HCT116 (cell line): ENCODE measurements at regions not wholly inside any gene's neighbourhood (a gene's known extent, or its start where the extent isn't known, plus 50 kb on each side); places are given as distances from the start of the nearest gene placed in this dataset.
"Not testable (repeated sequence)": the region's sequence is repeated elsewhere in the genome, so short reads cannot be mapped to it uniquely, and the experiment has no call there.

ENCODE experiments used
- ATAC-seq: fragments of 200-7000 bp; cut with Tn5 transposase; 2 replicates; pipeline ENCODE4 v1.9.1; 2020; ENCODE audit warnings: mild to moderate bottlenecking, moderate library complexity
- BruUV-seq: library from RNA; stranded (reverse); fragments of 400-500 nt; replicated peaks from 2 replicates; lab custom pipeline; 2021; lab: Mats Ljungman, UMichigan
- CTCF ChIA-PET: fragments of 300-600 bp; sonication (Branson Sonifier 250); formaldehyde crosslinking; loops from one replicate; lab custom pipeline; 2021; ENCODE audit warnings: antibody characterized with exemption; lab: Charles Lee
- POLR2A ChIA-PET: fragments of 300-600, 350-600 bp; sonication (Branson Sonifier 250); formaldehyde crosslinking; loops from one replicate; lab custom pipeline; 2021; ENCODE audit warnings: antibody characterized with exemption; lab: Charles Lee
- RAD21 ChIA-PET, 2 experiments: fragments of 300-600 bp; sonication (Branson Sonifier 250); formaldehyde crosslinking; loops; one replicate each; lab custom pipeline; 2023; ENCODE audit warnings: low total read pairs in 2 of 2; ENCODE audit not compliant: uncharacterized antibody in 2 of 2, unreplicated experiment in 2 of 2, low non-redundant PET in 1 of 2; lab: Charles Lee
- DNase-seq: peaks from one replicate; pipeline ENCODE4 v3.0.0-alpha.2; 2010; ENCODE audit warnings: low read depth, low spot score
- H2AFZ ChIP-seq: fragments of 200-600 bp; shearing (Covaris generic), sonication (generic); 2 replicates; pipeline ENCODE4 v1.6.1; 2017; ENCODE audit warnings: low read depth, mixed run types, mixed read lengths, antibody characterized with exemption, low read length; ENCODE audit not compliant: poor library complexity, severe bottlenecking
- H3K27ac ChIP-seq: 2 replicates; pipeline ENCODE4 v1.5.1; 2012; ENCODE audit warnings: low read depth, low read length
- H3K27me3 ChIP-seq: fragments of 200-600 bp; sonication (generic); 2 replicates; pipeline ENCODE4 v1.6.1; 2016; ENCODE audit warnings: mixed run types, low read length, mixed read lengths; ENCODE audit not compliant: insufficient read depth
- H3K36me3 ChIP-seq, 2 experiments: fragments of 200-500 bp in 1 of 2; fragments of 200-600 bp in 1 of 2; sonication (Bioruptor generic) in 1 of 2; sonication (generic) in 1 of 2; 2 replicates each; pipeline versions ENCODE4 v1.5.1 to v1.6.1; 2014 to 2016; ENCODE audit warnings: low read length in 2 of 2, inconsistent platforms in 1 of 2, mixed read lengths in 1 of 2, mixed run types in 1 of 2; ENCODE audit not compliant: insufficient read depth in 2 of 2, control insufficient read depth in 1 of 2
- H3K4me1 ChIP-seq, 2 experiments: fragments of 200-600 bp in 1 of 2; sonication (generic) in 1 of 2; 2 replicates each; pipeline versions ENCODE4 v1.5.1 to v1.6.1; 2012 to 2017; ENCODE audit warnings: low read length in 2 of 2, inconsistent platforms in 1 of 2, mild to moderate bottlenecking in 1 of 2, mixed read lengths in 1 of 2, mixed run types in 1 of 2, moderate library complexity in 1 of 2; ENCODE audit not compliant: insufficient read depth in 2 of 2, control insufficient read depth in 1 of 2
- H3K4me2 ChIP-seq: fragments of 200-600 bp; sonication (generic); 2 replicates; pipeline ENCODE4 v1.6.1; 2017; ENCODE audit warnings: mixed run types, low read length, mixed read lengths
- H3K4me3 ChIP-seq, 2 experiments: fragments of 200-600 bp in 1 of 2; sonication (generic) in 1 of 2; replicated peaks in 1 of 2; 2 replicates each; pipeline ENCODE4 v1.5.1; 2011 to 2016; ENCODE audit warnings: low read length in 2 of 2, control low read depth in 1 of 2, low read depth in 1 of 2, mild to moderate bottlenecking in 1 of 2, mixed read lengths in 1 of 2, mixed run types in 1 of 2
- H3K79me2 ChIP-seq: fragments of 200-600 bp; sonication (generic); 2 replicates; pipeline ENCODE4 v1.6.1; 2017; ENCODE audit warnings: mild to moderate bottlenecking, mixed run types, low read length, moderate library complexity, mixed read lengths; ENCODE audit not compliant: insufficient read depth
- H3K9ac ChIP-seq: fragments of 200-600 bp; sonication (generic); 2 replicates; pipeline ENCODE4 v1.6.1; 2016; ENCODE audit warnings: low read length, mixed read lengths
- H3K9me2 ChIP-seq: fragments of 200-600 bp; sonication (generic), shearing (Covaris generic); 2 replicates; pipeline ENCODE4 v1.6.1; 2017; ENCODE audit warnings: mixed run types, mild to moderate bottlenecking, moderate library complexity; ENCODE audit not compliant: insufficient read depth
- H3K9me3 ChIP-seq, 2 experiments: fragments of 200-500 bp in 1 of 2; fragments of 200-600 bp in 1 of 2; sonication (Bioruptor generic) in 1 of 2; sonication (generic) in 1 of 2; 2 replicates each; pipeline ENCODE4 v1.6.1; 2014 to 2017; ENCODE audit warnings: low read length in 2 of 2, mixed read lengths in 2 of 2, inconsistent platforms in 1 of 2, low read depth in 1 of 2, mild to moderate bottlenecking in 1 of 2, mixed run types in 1 of 2, moderate library complexity in 1 of 2; ENCODE audit not compliant: control insufficient read depth in 1 of 2, insufficient read depth in 1 of 2
- H4K20me1 ChIP-seq: fragments of 200-600 bp; sonication (generic), shearing (Covaris generic); 2 replicates; pipeline ENCODE4 v1.6.1; 2017; ENCODE audit warnings: mixed run types, mild to moderate bottlenecking, moderate library complexity; ENCODE audit not compliant: insufficient read depth
- EZH2 ChIP-seq: fragments of 200-600 bp; sonication (generic); IDR thresholded peaks from 2 replicates; pipeline ENCODE4 v1.6.1; 2017; ENCODE audit warnings: antibody characterized with exemption, mixed run types
- intact Hi-C: fragments of 100-400 bp; cut with micrococcal nuclease; formaldehyde crosslinking; loops from 2 replicates; pipeline ENCODE4 v1.10.0; 2022

DNA sequence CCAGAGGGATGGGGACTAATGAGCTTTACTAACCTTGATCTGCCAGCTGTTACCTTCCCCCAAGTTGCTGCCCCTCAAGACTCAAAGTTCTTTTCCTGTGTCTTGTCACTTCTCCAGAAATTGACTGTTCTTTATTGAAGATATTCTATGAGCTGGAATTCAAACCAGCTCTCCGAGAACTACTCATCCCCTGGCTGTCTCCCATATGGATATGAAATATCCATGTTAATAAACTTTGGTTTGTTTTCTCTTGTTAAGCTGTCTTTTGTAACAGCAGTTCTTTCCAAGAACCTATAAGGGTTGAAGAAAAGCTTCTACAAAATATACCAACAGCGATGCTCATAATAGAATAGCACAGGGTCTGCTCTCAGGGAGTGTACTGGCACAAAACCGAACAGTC lies 77.0 kb downstream of the CAMK2N1 start:
- ATAC-seq = no peak
- BruUV-seq = no TSS peak
- intact Hi-C loops = no loop called here
- RAD21 ChIA-PET = no interaction called here
- POLR2A ChIA-PET = no interaction called here
- Histone ChIP-seq H3K27me3 (no peaks in the 10 kb centered on the region), H3K4me2 (no peak overlapping the region), H3K9me3 (no peaks in the 10 kb centered on the region), H3K9me2 (no peaks in the 10 kb centered on the region), H3K4me3 (no peak overlapping the region), H3K9ac (no peak overlapping the region), H2AFZ (no peak overlapping the region), H3K4me1 (peaks cover 0 to 12% of the 10 kb centered on the region in 2 experiments; a peak in 2 of 4 replicates), H3K79me2 (no peaks in the 10 kb centered on the region), H3K36me3 (no peaks in the 10 kb centered on the region), H4K20me1 (no peaks in the 10 kb centered on the region), H3K27ac (no peak overlapping the region)
- CTCF ChIA-PET = no interaction called here
- no peak for TF ChIP-seq EZH2
- DNase-seq = no peak

DNA sequence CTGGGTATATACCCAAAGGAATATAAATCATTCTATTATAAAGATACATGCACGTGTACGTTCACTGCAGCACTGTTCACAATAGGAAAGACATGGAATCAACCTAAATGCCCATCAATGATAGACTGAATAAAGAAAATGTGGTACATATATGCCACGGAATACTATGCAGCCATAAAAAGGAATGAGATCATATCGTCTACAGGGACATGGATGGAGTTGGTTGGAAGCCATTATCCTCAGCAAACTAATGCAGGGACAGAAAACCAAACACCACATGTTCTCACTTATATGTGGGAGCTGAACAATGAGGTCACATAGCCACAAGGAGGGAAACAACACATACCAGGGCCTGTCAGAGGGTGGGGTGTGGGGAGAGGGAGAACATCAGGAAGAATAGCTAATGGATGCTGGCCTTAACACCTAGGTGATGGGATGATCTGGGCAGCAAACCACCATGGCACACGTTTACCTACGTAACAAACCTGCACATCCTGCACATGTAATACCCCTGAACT lies 77.8 kb downstream of the CAMK2N1 start:
- H3K4me1 ChIP-seq = peaks cover 0 to 12% of the 10 kb centered on the region in 2 experiments; a peak in 2 of 4 replicates
- H3K9me2 ChIP-seq, H3K27me3 ChIP-seq, BruUV-seq, H3K79me2 ChIP-seq, CTCF ChIA-PET, POLR2A ChIA-PET, intact Hi-C loops, H4K20me1 ChIP-seq, H3K4me3 ChIP-seq, RAD21 ChIA-PET, H3K27ac ChIP-seq, ATAC-seq, H3K36me3 ChIP-seq, H2AFZ ChIP-seq, H3K9ac ChIP-seq, DNase-seq, H3K9me3 ChIP-seq, H3K4me2 ChIP-seq: not testable (repeated sequence)
